Neural cell (in vitro differentiated cells): ENCODE measurements at regions not wholly inside any gene's neighbourhood (a gene's known extent, or its start where the extent isn't known, plus 50 kb on each side); places are given as distances from the start of the nearest gene placed in this dataset.

ENCODE experiments used
- H2AFZ ChIP-seq: fragments of 200-600, 300-800 bp; sonication (generic), shearing (Covaris generic); 2 replicates; pipeline ENCODE4 v1.6.0; 2014; ENCODE audit warnings: low read depth, mild to moderate bottlenecking, antibody characterized with exemption, low read length, moderate library complexity
- H3F3A ChIP-seq: fragments of 200-600 bp; shearing (Covaris generic); 2 replicates; pipeline ENCODE4 v1.6.1; 2016; ENCODE audit warnings: mild to moderate bottlenecking, moderate library complexity, mixed read lengths, antibody characterized with exemption, low read length; ENCODE audit not compliant: insufficient read depth, poor library complexity, severe bottlenecking
- H3K27ac ChIP-seq: fragments of 200-600, 300-800 bp; sonication (generic), shearing (Covaris generic); 2 replicates; pipeline ENCODE4 v1.5.1; 2014; ENCODE audit warnings: mild to moderate bottlenecking, low read length, moderate library complexity
- H3K27me3 ChIP-seq: fragments of 300-800, 200-600 bp; sonication (generic), shearing (Covaris generic); 2 replicates; pipeline ENCODE4 v1.6.0; 2014; ENCODE audit warnings: mild to moderate bottlenecking, low read depth, low read length, moderate library complexity; ENCODE audit not compliant: insufficient read depth
- H3K36me3 ChIP-seq: fragments of 300-800, 200-600 bp; sonication (generic), shearing (Covaris generic); 2 replicates; pipeline ENCODE4 v1.5.1; 2014; ENCODE audit warnings: mild to moderate bottlenecking, antibody characterized with exemption, low read length, moderate library complexity; ENCODE audit not compliant: insufficient read depth
- H3K4me2 ChIP-seq: fragments of 300-800, 200-600 bp; sonication (generic), shearing (Covaris generic); 2 replicates; pipeline ENCODE4 v1.6.0; 2014; ENCODE audit warnings: mild to moderate bottlenecking, low read length
- H3K4me3 ChIP-seq: fragments of 300-800, 200-600 bp; sonication (generic), shearing (Covaris generic); 2 replicates; pipeline ENCODE4 v1.5.1; 2014; ENCODE audit warnings: mild to moderate bottlenecking, low read length, moderate library complexity
- H3K79me2 ChIP-seq: fragments of 200-600 bp; shearing (Covaris generic); replicated peaks from 2 replicates; pipeline ENCODE4 v1.6.0; 2014; ENCODE audit warnings: mild to moderate bottlenecking, low read length, moderate library complexity; ENCODE audit not compliant: insufficient read depth
- H3K9ac ChIP-seq: fragments of 300-800, 200-600 bp; sonication (generic), shearing (Covaris generic); 2 replicates; pipeline ENCODE4 v1.6.1; 2016; ENCODE audit warnings: mild to moderate bottlenecking, low read length, mixed read lengths
- H3K9me2 ChIP-seq: fragments of 200-600 bp; shearing (Covaris generic); 2 replicates; pipeline ENCODE4 v1.6.1; 2016; ENCODE audit warnings: mild to moderate bottlenecking, low read length, mixed read lengths; ENCODE audit not compliant: insufficient read depth
- H3K9me3 ChIP-seq: fragments of 200-600, 300-800 bp; sonication (generic), shearing (Covaris generic); 2 replicates; pipeline ENCODE4 v1.6.1; 2016; ENCODE audit warnings: mild to moderate bottlenecking, mixed run types, low read length, moderate library complexity, mixed read lengths
- H4K20me1 ChIP-seq: fragments of 200-600 bp; shearing (Covaris generic); 2 replicates; pipeline ENCODE4 v1.6.1; 2016; ENCODE audit warnings: mild to moderate bottlenecking, mixed run types; ENCODE audit not compliant: insufficient read depth
- EP300 ChIP-seq: fragments of 450-650 bp; conservative IDR thresholded peaks from 2 replicates; pipeline ENCODE4 v1.6.1; 2014; ENCODE audit warnings: antibody characterized with exemption, mild to moderate bottlenecking, moderate library complexity; ENCODE audit not compliant: poor library complexity, severe bottlenecking
- EZH2 ChIP-seq: fragments of 200-600, 300-800 bp; shearing (Covaris generic), sonication (generic); IDR thresholded peaks from 2 replicates; pipeline ENCODE4 v1.6.1; 2014; ENCODE audit warnings: antibody characterized with exemption, low read length, borderline replicate concordance, mild to moderate bottlenecking; ENCODE audit not compliant: insufficient read depth, poor library complexity, severe bottlenecking
- MXI1 ChIP-seq: fragments of 450-650 bp; conservative IDR thresholded peaks from 2 replicates; pipeline ENCODE4 v1.6.1; 2014; ENCODE audit warnings: antibody characterized with exemption, mild to moderate bottlenecking; ENCODE audit not compliant: poor library complexity, severe bottlenecking
- POLR2AphosphoS5 ChIP-seq: IDR thresholded peaks from 2 replicates; pipeline ENCODE4 v1.6.1; 2012
- RAD21 ChIP-seq: fragments of 450-650 bp; conservative IDR thresholded peaks from 2 replicates; pipeline ENCODE4 v1.6.1; 2014; ENCODE audit warnings: antibody characterized with exemption, mild to moderate bottlenecking, moderate library complexity
- SMC3 ChIP-seq: fragments of 450-650 bp; conservative IDR thresholded peaks from 2 replicates; pipeline ENCODE4 v1.6.1; 2014; ENCODE audit warnings: antibody characterized with exemption, mild to moderate bottlenecking, moderate library complexity; ENCODE audit not compliant: poor library complexity
- TAF1 ChIP-seq: IDR thresholded peaks from 2 replicates; pipeline ENCODE4 v1.6.1; 2012; ENCODE audit warnings: low read depth
- TF ChIP-seq, protein P1 (sequence below): IDR thresholded peaks from 2 replicates; pipeline ENCODE4 v1.6.1; 2012; ENCODE audit warnings: borderline replicate concordance
- TF ChIP-seq, protein P2 (sequence below): fragments of 450-650 bp; IDR thresholded peaks from 2 replicates; pipeline ENCODE4 v1.5.1; 2014; ENCODE audit warnings: antibody characterized with exemption, mild to moderate bottlenecking, moderate library complexity; ENCODE audit not compliant: poor library complexity, severe bottlenecking

GRCh38 chr12:32983332-32983731, 86.8 kb upstream of the PKP2 start:
- no peak overlapping the region for H2AFZ ChIP-seq

GRCh38 chr12:32981139-32981538, 84.6 kb upstream of the PKP2 start:
- no peak overlapping the region for H3K4me2 ChIP-seq
- no peaks in the 10 kb centered on the region for H3K27me3 ChIP-seq
- H3K9ac ChIP-seq, result no peak overlapping the region
- no peaks in the 10 kb centered on the region for H3K79me2 ChIP-seq
- no peak overlapping the region for H2AFZ ChIP-seq
- H3K9me2 ChIP-seq, result no peaks in the 10 kb centered on the region
- H3K4me3 ChIP-seq, result no peak overlapping the region
- H4K20me1 ChIP-seq, result no peaks in the 10 kb centered on the region
- TF ChIP-seq, protein P1, sequence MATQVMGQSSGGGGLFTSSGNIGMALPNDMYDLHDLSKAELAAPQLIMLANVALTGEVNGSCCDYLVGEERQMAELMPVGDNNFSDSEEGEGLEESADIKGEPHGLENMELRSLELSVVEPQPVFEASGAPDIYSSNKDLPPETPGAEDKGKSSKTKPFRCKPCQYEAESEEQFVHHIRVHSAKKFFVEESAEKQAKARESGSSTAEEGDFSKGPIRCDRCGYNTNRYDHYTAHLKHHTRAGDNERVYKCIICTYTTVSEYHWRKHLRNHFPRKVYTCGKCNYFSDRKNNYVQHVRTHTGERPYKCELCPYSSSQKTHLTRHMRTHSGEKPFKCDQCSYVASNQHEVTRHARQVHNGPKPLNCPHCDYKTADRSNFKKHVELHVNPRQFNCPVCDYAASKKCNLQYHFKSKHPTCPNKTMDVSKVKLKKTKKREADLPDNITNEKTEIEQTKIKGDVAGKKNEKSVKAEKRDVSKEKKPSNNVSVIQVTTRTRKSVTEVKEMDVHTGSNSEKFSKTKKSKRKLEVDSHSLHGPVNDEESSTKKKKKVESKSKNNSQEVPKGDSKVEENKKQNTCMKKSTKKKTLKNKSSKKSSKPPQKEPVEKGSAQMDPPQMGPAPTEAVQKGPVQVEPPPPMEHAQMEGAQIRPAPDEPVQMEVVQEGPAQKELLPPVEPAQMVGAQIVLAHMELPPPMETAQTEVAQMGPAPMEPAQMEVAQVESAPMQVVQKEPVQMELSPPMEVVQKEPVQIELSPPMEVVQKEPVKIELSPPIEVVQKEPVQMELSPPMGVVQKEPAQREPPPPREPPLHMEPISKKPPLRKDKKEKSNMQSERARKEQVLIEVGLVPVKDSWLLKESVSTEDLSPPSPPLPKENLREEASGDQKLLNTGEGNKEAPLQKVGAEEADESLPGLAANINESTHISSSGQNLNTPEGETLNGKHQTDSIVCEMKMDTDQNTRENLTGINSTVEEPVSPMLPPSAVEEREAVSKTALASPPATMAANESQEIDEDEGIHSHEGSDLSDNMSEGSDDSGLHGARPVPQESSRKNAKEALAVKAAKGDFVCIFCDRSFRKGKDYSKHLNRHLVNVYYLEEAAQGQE, result no peak
- TF ChIP-seq POLR2AphosphoS5, result no peak
- TF ChIP-seq TAF1, result no peak
- no peak for TF ChIP-seq RAD21
- no peak for TF ChIP-seq EP300
- TF ChIP-seq, protein P2, sequence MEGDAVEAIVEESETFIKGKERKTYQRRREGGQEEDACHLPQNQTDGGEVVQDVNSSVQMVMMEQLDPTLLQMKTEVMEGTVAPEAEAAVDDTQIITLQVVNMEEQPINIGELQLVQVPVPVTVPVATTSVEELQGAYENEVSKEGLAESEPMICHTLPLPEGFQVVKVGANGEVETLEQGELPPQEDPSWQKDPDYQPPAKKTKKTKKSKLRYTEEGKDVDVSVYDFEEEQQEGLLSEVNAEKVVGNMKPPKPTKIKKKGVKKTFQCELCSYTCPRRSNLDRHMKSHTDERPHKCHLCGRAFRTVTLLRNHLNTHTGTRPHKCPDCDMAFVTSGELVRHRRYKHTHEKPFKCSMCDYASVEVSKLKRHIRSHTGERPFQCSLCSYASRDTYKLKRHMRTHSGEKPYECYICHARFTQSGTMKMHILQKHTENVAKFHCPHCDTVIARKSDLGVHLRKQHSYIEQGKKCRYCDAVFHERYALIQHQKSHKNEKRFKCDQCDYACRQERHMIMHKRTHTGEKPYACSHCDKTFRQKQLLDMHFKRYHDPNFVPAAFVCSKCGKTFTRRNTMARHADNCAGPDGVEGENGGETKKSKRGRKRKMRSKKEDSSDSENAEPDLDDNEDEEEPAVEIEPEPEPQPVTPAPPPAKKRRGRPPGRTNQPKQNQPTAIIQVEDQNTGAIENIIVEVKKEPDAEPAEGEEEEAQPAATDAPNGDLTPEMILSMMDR, result no peak
- no peak for TF ChIP-seq SMC3
- TF ChIP-seq EZH2, result no peak
- no peak for TF ChIP-seq MXI1
- H3K9me3 ChIP-seq, result no peaks in the 10 kb centered on the region
- H3K27ac ChIP-seq, result no peak overlapping the region
- no peaks in the 10 kb centered on the region for H3K36me3 ChIP-seq
- H3F3A ChIP-seq, result no peaks in the 10 kb centered on the region

More at GRCh38 chr12:32983332-32983731, 86.8 kb upstream of the PKP2 start:
- no peak overlapping the region for H3K27ac ChIP-seq
- no peaks in the 10 kb centered on the region for H3K27me3 ChIP-seq
- H4K20me1 ChIP-seq, result no peaks in the 10 kb centered on the region
- no peak overlapping the region for H3K4me2 ChIP-seq
- H3K4me3 ChIP-seq, result no peak overlapping the region
- no peak overlapping the region for H3K9ac ChIP-seq
- TF ChIP-seq EZH2, result no peak
- TF ChIP-seq, protein P2, result no peak
- TF ChIP-seq POLR2AphosphoS5, result no peak
- no peak for TF ChIP-seq MXI1
- TF ChIP-seq SMC3, result no peak
- TF ChIP-seq, protein P1, result no peak
- no peak for TF ChIP-seq EP300
- TF ChIP-seq RAD21, result no peak
- no peak for TF ChIP-seq TAF1
- H3F3A ChIP-seq, result no peaks in the 10 kb centered on the region
- no peaks in the 10 kb centered on the region for H3K36me3 ChIP-seq
- no peaks in the 10 kb centered on the region for H3K9me2 ChIP-seq
- no peaks in the 10 kb centered on the region for H3K9me3 ChIP-seq
- no peaks in the 10 kb centered on the region for H3K79me2 ChIP-seq
